Common myeloid progenitor, CD34-positive (primary cell): ENCODE measurements at regions not wholly inside any gene's neighbourhood (a gene's known extent, or its start where the extent isn't known, plus 50 kb on each side); places are given as distances from the start of the nearest gene placed in this dataset.

Experiments used
- CTCF ChIA-PET: fragments of 350-600 bp; sonication (Branson Sonifier 250); formaldehyde crosslinking; loops from one replicate; lab custom pipeline; 2021; ENCODE audit warnings: antibody characterized with exemption; lab: Charles Lee
- POLR2A ChIA-PET: fragments of 350-600 bp; sonication (Branson Sonifier 250); formaldehyde crosslinking; loops from one replicate; lab custom pipeline; 2021; ENCODE audit warnings: antibody characterized with exemption; lab: Charles Lee
- DNase-seq, 3 donors: peaks; one replicate each; pipeline versions ENCODE4 v3.0.0 to v3.0.0-alpha.2; 2013
- H3K27ac ChIP-seq, 2 experiments: 1 replicate in 1 of 2; 2 replicates in 1 of 2; pipeline ENCODE4 v1.7.0; 2013; ENCODE audit warnings: inconsistent platforms in 2 of 2, low read length in 2 of 2, mild to moderate bottlenecking in 2 of 2, low read depth in 1 of 2, moderate library complexity in 1 of 2; ENCODE audit not compliant: severe bottlenecking in 2 of 2, insufficient read depth in 1 of 2, poor library complexity in 1 of 2
- H3K27me3 ChIP-seq, 5 experiments: replicated peaks in 2 of 5; 1 replicate in 3 of 5; 2 replicates in 2 of 5; pipeline versions ENCODE4 v1.6.1 to v1.7.0; 2013; ENCODE audit warnings: low read length in 4 of 5, mild to moderate bottlenecking in 2 of 5, moderate library complexity in 2 of 5, inconsistent platforms in 1 of 5; ENCODE audit not compliant: insufficient read depth in 5 of 5, control insufficient read depth in 4 of 5
- H3K36me3 ChIP-seq, 4 experiments: 1 replicate in 2 of 4; 2 replicates in 2 of 4; pipeline versions ENCODE4 v1.6.1 to v1.7.0; 2013; ENCODE audit warnings: low read length in 3 of 4, control low read depth in 1 of 4, mild to moderate bottlenecking in 1 of 4; ENCODE audit not compliant: control insufficient read depth in 4 of 4, insufficient read depth in 4 of 4
- H3K4me1 ChIP-seq, 4 experiments: 1 replicate in 3 of 4; 2 replicates in 1 of 4; pipeline versions ENCODE4 v1.6.1 to v1.7.1; 2013; ENCODE audit warnings: low read length in 3 of 4, mild to moderate bottlenecking in 3 of 4, control low read depth in 1 of 4, inconsistent platforms in 1 of 4, moderate library complexity in 1 of 4; ENCODE audit not compliant: control insufficient read depth in 4 of 4, insufficient read depth in 4 of 4; ENCODE audit errors: control extremely low read depth in 1 of 4
- H3K4me3 ChIP-seq, 7 experiments: 1 replicate in 4 of 7; 2 replicates in 3 of 7; pipeline versions ENCODE4 v1.5.1 to v1.7.0; 2013; ENCODE audit warnings: mild to moderate bottlenecking in 7 of 7, low read length in 6 of 7, moderate library complexity in 6 of 7, inconsistent platforms in 2 of 7, low read depth in 2 of 7, control low read depth in 1 of 7; ENCODE audit not compliant: insufficient read depth in 4 of 7, control insufficient read depth in 1 of 7; ENCODE audit errors: extremely low read depth in 1 of 7
- H3K9me3 ChIP-seq, 5 experiments: 1 replicate in 4 of 5; 2 replicates in 1 of 5; pipeline versions ENCODE4 v1.6.1 to v1.7.1; 2013; ENCODE audit warnings: low read length in 4 of 5, mild to moderate bottlenecking in 2 of 5, inconsistent platforms in 1 of 5, low read depth in 1 of 5, moderate library complexity in 1 of 5; ENCODE audit not compliant: control insufficient read depth in 4 of 5, insufficient read depth in 2 of 5; ENCODE audit errors: control extremely low read depth in 1 of 5
- WGBS: methylation state at CpG from one replicate; pipeline ENCODE4 v1.1.5; 2013; ENCODE audit not compliant: insufficient coverage; 5-methylcytosine and 5-hydroxymethylcytosine counted together

GRCh38 chr4:104615926-104616325 lies 121.2 kb upstream of the CXXC4 start:
- POLR2A ChIA-PET, result no interaction called here
- Histone ChIP-seq H3K27ac (no peak overlapping the region), H3K36me3 (no peaks in the 10 kb centered on the region), H3K9me3 (peaks cover 0 to 5% (median 0%) of the 10 kb centered on the region in 5 experiments), H3K27me3 (no peaks in the 10 kb centered on the region), H3K4me1 (no peaks in the 10 kb centered on the region), H3K4me3 (no peak overlapping the region)
- CTCF ChIA-PET, result no interaction called here
- no peak for DNase-seq
- WGBS, result 95% methylated on average over 2 of the region's 2 CpGs

- Histone ChIP-seq H3K36me3 (no peaks in the 10 kb centered on the region), H3K4me3 (no peak overlapping the region), H3K4me1 (no peaks in the 10 kb centered on the region), H3K27me3 (no peaks in the 10 kb centered on the region), H3K9me3 (peaks cover 0 to 5% (median 0%) of the 10 kb centered on the region in 5 experiments), H3K27ac (no peak overlapping the region)
- ChIA-PET CTCF (no interaction called here), POLR2A (no interaction called here)
- 88% methylated on average over 4 of the region's 6 CpGs for WGBS
- DNase-seq, result no peak
These were observed 121.7 kb upstream of the CXXC4 start for GRCh38 chr4:104616401-104616820.

- peaks cover 0 to 2% (median 0%) of the 10 kb centered on the region in 5 experiments for H3K9me3 ChIP-seq
- H3K4me3 ChIP-seq, result no peak overlapping the region
- POLR2A ChIA-PET, result no interaction called here
- H3K27ac ChIP-seq, result no peak overlapping the region
- CTCF ChIA-PET, result no interaction called here
- no peak for DNase-seq
- H3K36me3 ChIP-seq, result no peaks in the 10 kb centered on the region
- no CpG with 5 or more reads among the region's 1 CpG for WGBS
- H3K4me1 ChIP-seq, result no peaks in the 10 kb centered on the region
- no peaks in the 10 kb centered on the region for H3K27me3 ChIP-seq
These were observed 131.0 kb upstream of the CXXC4 start for GRCh38 chr4:104625706-104626105.

GRCh38 chr4:104629601-104630000 lies 134.9 kb upstream of the CXXC4 start:
- no peaks in the 10 kb centered on the region for H3K36me3 ChIP-seq
- no peaks in the 10 kb centered on the region for H3K27me3 ChIP-seq
- WGBS, result no CpG with 5 or more reads among the region's 1 CpG
- H3K4me3 ChIP-seq, result no peak overlapping the region
- no peak overlapping the region for H3K27ac ChIP-seq
- H3K9me3 ChIP-seq, result no peaks in the 10 kb centered on the region
- POLR2A ChIA-PET, result no interaction called here
- CTCF ChIA-PET, result no interaction called here
- DNase-seq, result no peak
- H3K4me1 ChIP-seq, result no peaks in the 10 kb centered on the region

GRCh38 chr4:104630272-104630671 lies 135.6 kb upstream of the CXXC4 start:
- DNase-seq, result no peak
- CTCF ChIA-PET, result interaction anchor here (0.6 kb wide), 1 partner anchor 1307 kb away, joined by 3 read pairs; no protein-coding TSS in a partner anchor
- Histone ChIP-seq H3K4me3 (no peak overlapping the region), H3K36me3 (no peaks in the 10 kb centered on the region), H3K9me3 (no peaks in the 10 kb centered on the region), H3K27me3 (no peaks in the 10 kb centered on the region), H3K4me1 (no peaks in the 10 kb centered on the region), H3K27ac (no peak overlapping the region)
- WGBS, result no CpG with 5 or more reads among the region's 1 CpG
- POLR2A ChIA-PET, result no interaction called here

GRCh38 chr4:104631000-104631399 lies 136.3 kb upstream of the CXXC4 start:
- no CpG with 5 or more reads among the region's 1 CpG for WGBS

GRCh38 chr4:104641418-104641817 lies 146.7 kb upstream of the CXXC4 start:
- CTCF ChIA-PET, result no interaction called here
- H3K4me3 ChIP-seq, result no peak overlapping the region
- H3K4me1 ChIP-seq, result no peaks in the 10 kb centered on the region
- no peaks in the 10 kb centered on the region for H3K36me3 ChIP-seq
- POLR2A ChIA-PET, result no interaction called here
- DNase-seq, result no peak
- no peak overlapping the region for H3K27ac ChIP-seq
- 94% methylated on average over 2 of the region's 3 CpGs for WGBS
- H3K27me3 ChIP-seq, result no peaks in the 10 kb centered on the region
- H3K9me3 ChIP-seq, result peaks cover 0 to 1% (median 0%) of the 10 kb centered on the region in 5 experiments

More at GRCh38 chr4:104631000-104631399, 136.3 kb upstream of the CXXC4 start:
- POLR2A ChIA-PET, result no interaction called here
- no peaks in the 10 kb centered on the region for H3K36me3 ChIP-seq
- no peak overlapping the region for H3K27ac ChIP-seq
- H3K9me3 ChIP-seq, result no peaks in the 10 kb centered on the region
- no peak for DNase-seq
- no peaks in the 10 kb centered on the region for H3K4me1 ChIP-seq
- CTCF ChIA-PET, result no interaction called here
- H3K4me3 ChIP-seq, result no peak overlapping the region
- no peaks in the 10 kb centered on the region for H3K27me3 ChIP-seq
